GM18873 (cell line): ENCODE measurements at regions not wholly inside any gene's neighbourhood (a gene's known extent, or its start where the extent isn't known, plus 50 kb on each side); places are given as distances from the start of the nearest gene placed in this dataset.

Experiments
- ATAC-seq: cut with Tn5 transposase; IDR thresholded peaks from one replicate; pipeline ENCODE4 v1.9.1; 2021; ENCODE audit warnings: mild to moderate bottlenecking, moderate library complexity, moderate number of reproducible peaks; ENCODE audit not compliant: unreplicated experiment, low FRiP score

- ATAC-seq, result no peak
These were observed 56.5 kb upstream of the AMN1 start for GRCh38 chr12:31785318-31785717.

GRCh38 chr12:31783996-31784645, 55.3 kb upstream of the AMN1 start:
- no peak for ATAC-seq

- no peak for ATAC-seq
These were observed 54.7 kb upstream of the AMN1 start for GRCh38 chr12:31783556-31783955.

GRCh38 chr12:31781894-31782540, 53.2 kb upstream of the AMN1 start:
- no peak for ATAC-seq

GRCh38 chr12:31780096-31780495, 51.3 kb upstream of the AMN1 start:
- no peak for ATAC-seq

GRCh38 chr12:31778687-31779086, 49.9 kb upstream of the AMN1 start:
- no peak for ATAC-seq
